ENCODE measurements at regions not wholly inside any gene's neighbourhood (a gene's known extent, or its start where the extent isn't known, plus 50 kb on each side); places are given as distances from the start of the nearest gene placed in this dataset.

DNA sequence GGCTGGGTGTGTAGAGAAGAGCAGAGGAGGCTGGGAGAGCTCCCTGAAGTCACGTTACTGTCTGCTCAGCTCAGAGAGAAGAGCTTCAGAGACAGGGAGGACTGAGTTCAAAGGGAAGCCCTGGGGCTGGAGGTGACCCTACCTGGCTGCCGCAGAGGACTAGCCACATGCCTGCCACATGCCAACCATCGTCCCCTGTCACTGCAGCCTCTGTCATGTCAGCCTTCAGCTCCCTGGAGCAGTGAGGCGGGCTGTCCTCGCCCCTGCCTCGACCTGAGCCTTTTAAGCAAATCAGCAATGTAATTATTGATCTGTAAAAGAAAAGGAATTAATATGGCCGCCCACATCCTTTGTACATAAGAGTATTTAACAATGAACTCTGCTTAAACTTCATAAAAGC lies 89.3 kb upstream of the RET start:
- H4K91ac ChIP-seq (ENCODE audit: insufficient read length, low read depth, low read length), result no peak overlapping the region

More for the DNA sequence above, 89.3 kb upstream of the RET start:
- H3K23ac ChIP-seq (ENCODE audit: insufficient read length, low read depth, low read length), result no peak overlapping the region
- H3K14ac ChIP-seq (ENCODE audit: insufficient read depth, low read length), result no peak overlapping the region
- Mint-ChIP-seq H3K27me3 (ENCODE audit: low read depth) (no peaks in the 10 kb centered on the region; the same call in 1 of the 2 replicates), H3K9me3 (no peaks in the 10 kb centered on the region), H3K27ac (no peak overlapping the region), H3K4me3 (no peak overlapping the region), H3K4me1 (peaks cover 0 to 5% of the 10 kb centered on the region in 2 experiments; a peak in 1 of 4 replicates), H3K36me3 (ENCODE audit: insufficient read depth in 1 of 3, low read depth in 3 of 3) (no peaks in the 10 kb centered on the region; a peak in 1 of 7 replicates)
- H2BK120ac ChIP-seq (ENCODE audit: low read depth, low read length, poor library complexity, severe bottlenecking), result no peak overlapping the region
- H3K79me2 ChIP-seq (ENCODE audit: insufficient read depth, low read length), result no peaks in the 10 kb centered on the region
- no peak overlapping the region for H3K27ac ChIP-seq (ENCODE audit: insufficient read length, low read depth, low read length)
- H2BK20ac ChIP-seq (ENCODE audit: low read depth, low read length, poor library complexity, severe bottlenecking), result no peak overlapping the region
- no peak overlapping the region for H4K5ac ChIP-seq (ENCODE audit: insufficient read length, low read depth, low read length)
- no peak overlapping the region for H3K56ac ChIP-seq (ENCODE audit: insufficient read length, low read depth, low read length)
- H2BK15ac ChIP-seq (ENCODE audit: low read depth, low read length), result no peak overlapping the region
- H3K27me3 ChIP-seq (ENCODE audit: insufficient read depth, low read length), result no peaks in the 10 kb centered on the region
- no peak overlapping the region for H3T11ph ChIP-seq (ENCODE audit: low read length)
- DNase-seq, result no peak
- H3K18ac ChIP-seq (ENCODE audit: insufficient read length, low read depth, low read length), result no peak overlapping the region
- H2AK5ac ChIP-seq (ENCODE audit: insufficient read length, low read length), result no peak overlapping the region
- H2AFZ ChIP-seq (ENCODE audit: low read length), result no peak overlapping the region
- no CpG with 5 or more reads among the region's 7 CpGs for WGBS (ENCODE audit: extremely low coverage, insufficient read length, low lambda C conversion rate)
- H3K9ac ChIP-seq (ENCODE audit: extremely low read depth, insufficient read length, low read length), result no peak overlapping the region
- peaks cover 2% of the 10 kb centered on the region for H4K20me1 ChIP-seq (ENCODE audit: control insufficient read depth, insufficient read depth, insufficient read length)
- H4K8ac ChIP-seq (replicated peaks; ENCODE audit: insufficient read length, low read depth, low read length), result no peak overlapping the region
- H3K4ac ChIP-seq (ENCODE audit: low read depth, low read length), result no peak overlapping the region
- H3K4me1 ChIP-seq (ENCODE audit: insufficient read depth, low read length), result no peaks in the 10 kb centered on the region
- no peak overlapping the region for H2BK5ac ChIP-seq (ENCODE audit: insufficient read length, low read length)
- H3K4me2 ChIP-seq (ENCODE audit: insufficient read depth, insufficient read length, low read length), result no peak overlapping the region
- no peak for TF ChIP-seq CTCF (conservative IDR thresholded peaks at IDR 0.05)
- no peaks in the 10 kb centered on the region for H3K23me2 ChIP-seq (ENCODE audit: insufficient read length, low read depth, low read length, poor library complexity, severe bottlenecking)
- no peaks in the 10 kb centered on the region for H3K79me1 ChIP-seq (ENCODE audit: insufficient read depth, low read depth, low read length, poor library complexity, severe bottlenecking)
- H3K9me3 ChIP-seq (ENCODE audit: control insufficient read depth, low read depth, low read length), result no peaks in the 10 kb centered on the region
- H2BK12ac ChIP-seq (ENCODE audit: insufficient read length, low read depth, low read length), result no peak overlapping the region

Measured in H9 (cell line).